Muscle of arm (tissue), 1 donor: ENCODE measurements at regions not wholly inside any gene's neighbourhood (a gene's known extent, or its start where the extent isn't known, plus 50 kb on each side); places are given as distances from the start of the nearest gene placed in this dataset.
"Not testable (repeated sequence)": the region's sequence is repeated elsewhere in the genome, so short reads cannot be mapped to it uniquely, and the experiment has no call there.

ENCODE experiments used
- DNase-seq: peaks from one replicate; pipeline ENCODE4 v3.0.0-alpha.2; 2013

DNA sequence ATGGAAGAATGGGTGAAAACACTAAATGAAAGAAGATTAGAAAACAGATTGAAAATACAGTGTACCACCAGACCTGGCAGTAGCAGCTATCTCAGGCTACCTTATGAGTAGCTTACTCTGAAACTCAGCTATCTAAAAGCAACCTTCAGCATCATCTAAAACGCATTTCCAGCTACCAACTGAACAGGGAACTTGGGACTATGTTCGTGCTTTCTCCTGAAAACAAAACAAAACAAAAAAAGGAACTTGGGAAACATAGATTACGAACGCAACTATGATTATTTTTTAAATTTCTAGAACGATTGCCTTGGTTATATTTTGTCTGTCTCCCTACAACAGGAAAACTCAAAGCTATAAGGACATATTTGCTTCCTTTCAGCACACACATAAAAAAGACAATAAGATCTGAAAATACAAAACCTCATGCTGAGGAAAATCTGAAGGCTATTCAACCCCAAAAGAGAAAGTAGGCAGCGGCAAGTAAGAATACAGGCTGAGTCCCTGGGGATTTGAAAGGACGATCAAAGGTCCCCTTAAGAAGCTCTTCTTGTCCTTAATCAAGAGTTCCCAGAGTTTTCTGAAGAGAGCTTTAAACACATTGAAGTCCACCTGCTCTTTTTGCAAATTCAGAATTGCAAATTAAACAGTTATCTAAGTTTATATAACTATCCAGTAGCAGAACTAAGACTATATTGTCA lies 53.4 kb downstream of the OR2K2 start:
- no peak for DNase-seq

- DNase-seq, result no peak
Observed at GRCh38 chr9:111274737-111275136, 55.3 kb downstream of the OR2K2 start.

DNA sequence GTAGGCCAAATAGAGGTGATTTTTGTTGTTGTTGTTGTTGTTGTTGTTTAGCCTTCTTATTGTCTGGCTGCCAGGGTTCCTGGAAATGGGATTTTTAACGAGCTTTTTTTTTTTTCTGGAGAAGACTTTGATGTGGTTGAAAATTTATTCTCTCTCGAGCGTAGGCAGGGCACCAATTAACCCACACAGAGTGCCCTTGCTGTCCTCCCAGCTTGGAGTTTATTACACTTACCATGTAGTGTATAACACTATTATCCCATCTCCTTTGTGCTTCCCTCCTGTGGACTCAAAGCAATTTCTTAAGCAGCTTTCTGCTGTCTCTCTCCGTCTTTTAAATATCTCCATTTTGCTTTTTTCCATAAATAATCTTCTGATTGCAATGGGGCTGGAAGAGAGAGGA lies 57.4 kb downstream of the OR2K2 start:
- no peak for DNase-seq

GRCh38 chr9:111271481-111272080 lies 58.4 kb downstream of the OR2K2 start:
- DNase-seq, result no peak

- DNase-seq, result no peak
Observed at GRCh38 chr9:111271047-111271446, 59.0 kb downstream of the OR2K2 start.

GRCh38 chr9:111266024-111266423 lies 64.0 kb downstream of the OR2K2 start:
- not testable (repeated sequence) for DNase-seq

GRCh38 chr9:111263116-111263515 lies 66.9 kb downstream of the OR2K2 start:
- DNase-seq, result no peak

DNA sequence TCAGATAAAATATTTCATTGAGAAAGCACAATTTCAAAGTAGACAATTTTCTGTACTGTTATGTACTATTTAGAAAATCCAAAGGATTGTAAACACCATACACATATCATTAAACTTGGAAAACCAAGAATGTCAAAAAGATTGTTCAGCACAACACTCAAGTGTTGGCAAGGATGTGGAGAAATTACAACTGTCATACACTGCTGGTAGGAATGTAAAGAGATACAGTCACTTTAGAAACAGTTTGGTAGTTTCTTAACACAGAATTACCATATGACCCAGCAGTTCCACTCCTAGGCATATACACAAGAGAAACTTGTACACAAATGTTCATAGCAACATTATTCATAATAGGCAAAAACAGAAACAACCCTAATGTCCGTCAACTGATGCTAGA lies 71.2 kb downstream of the OR2K2 start:
- no peak for DNase-seq

DNA sequence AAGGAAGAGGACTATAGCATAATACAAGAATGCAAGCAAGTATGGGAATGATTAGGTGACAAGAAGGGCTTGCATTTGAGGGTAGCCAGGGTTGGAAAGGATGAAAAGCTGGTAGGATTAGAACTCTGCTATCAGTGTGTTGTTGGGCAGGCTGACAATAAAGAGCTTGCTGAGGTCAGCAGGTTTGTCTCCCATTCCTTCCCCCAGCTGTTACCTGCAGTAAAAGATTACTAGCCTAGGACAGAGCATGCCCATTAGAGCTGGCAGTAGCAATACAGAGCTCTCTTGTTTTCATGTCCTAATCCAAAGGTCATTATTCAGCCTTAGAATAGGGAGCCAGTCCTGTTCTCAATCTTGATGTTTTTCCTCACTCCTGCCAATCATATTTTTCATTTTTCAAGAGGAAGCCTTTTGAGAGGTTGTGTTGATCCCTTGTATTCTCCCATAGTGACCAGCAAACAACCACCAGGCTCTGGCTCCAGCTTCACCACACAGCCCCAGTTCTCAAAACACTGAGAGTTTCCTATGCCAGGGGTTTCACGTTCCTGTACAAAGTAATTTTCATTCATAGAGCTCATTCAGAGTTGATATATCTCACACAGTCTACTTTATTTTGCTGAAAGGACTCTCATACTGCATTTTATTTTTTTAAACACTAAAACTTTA lies 71.7 kb downstream of the OR2K2 start:
- no peak for DNase-seq

- no peak for DNase-seq
Observed at GRCh38 chr9:111253742-111254437, 76.1 kb downstream of the OR2K2 start.

DNA sequence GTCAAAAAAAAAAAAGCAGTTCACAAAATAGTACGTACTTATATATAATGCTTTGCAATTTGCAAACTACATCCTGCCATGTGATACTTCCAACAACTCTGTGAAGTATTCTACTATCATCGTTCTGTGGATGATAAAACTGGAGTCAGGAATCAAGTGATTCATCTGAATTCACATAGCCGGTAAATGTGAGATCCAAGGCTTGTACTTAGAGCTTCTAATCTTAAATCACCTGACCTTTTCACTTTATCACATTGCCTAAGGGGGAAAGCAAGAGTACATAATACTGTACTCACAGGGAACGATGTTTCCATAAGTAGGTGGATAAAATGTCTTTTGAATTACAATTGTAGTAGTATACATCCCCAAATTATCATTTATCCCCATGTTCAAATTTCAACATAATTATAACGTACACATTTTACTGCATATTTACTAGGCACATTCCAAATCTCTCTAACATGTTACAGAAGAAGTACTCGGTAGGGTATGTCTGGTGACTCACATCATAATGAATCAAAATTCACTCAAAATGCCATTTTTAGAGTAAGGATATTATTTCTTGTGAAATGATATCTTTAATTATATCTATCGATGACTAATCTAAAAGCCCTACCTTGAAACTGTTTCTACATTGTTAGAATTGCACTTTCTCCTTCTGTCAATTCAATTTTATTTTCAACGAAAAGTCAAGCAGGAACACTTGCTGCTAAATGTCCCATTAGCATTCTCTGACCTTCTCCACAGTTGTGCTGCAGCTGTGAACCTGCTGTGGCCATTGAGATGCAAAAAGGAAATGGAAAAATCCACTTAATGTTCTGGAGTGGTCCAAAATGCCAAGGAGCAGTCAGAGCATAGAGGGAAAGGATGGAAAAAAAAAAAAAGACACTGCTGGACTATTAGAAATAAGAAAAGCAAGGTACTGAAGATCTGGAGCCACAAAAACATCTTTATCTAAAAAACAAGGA lies 78.9 kb downstream of the OR2K2 start:
- DNase-seq, result no peak

DNA sequence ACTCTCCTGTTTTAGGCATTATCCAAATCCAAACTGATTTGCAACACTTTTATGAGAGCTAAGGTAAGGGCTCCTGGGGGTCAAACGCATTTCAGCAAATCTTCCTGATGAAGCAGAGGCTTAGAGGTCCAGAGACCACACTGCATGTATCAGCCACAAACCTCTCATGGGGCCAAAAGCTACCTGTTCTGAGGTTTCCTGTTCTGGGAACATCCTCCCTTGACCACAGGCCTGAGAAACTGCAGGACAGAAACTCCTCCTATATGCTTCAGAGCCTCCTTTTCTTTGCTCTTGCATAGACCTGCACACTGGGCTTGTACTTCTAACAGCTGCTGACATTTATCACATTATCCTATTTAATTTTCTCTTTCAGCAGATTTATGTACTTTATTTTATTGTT lies 92.6 kb downstream of the OR2K2 start:
- no peak for DNase-seq

DNA sequence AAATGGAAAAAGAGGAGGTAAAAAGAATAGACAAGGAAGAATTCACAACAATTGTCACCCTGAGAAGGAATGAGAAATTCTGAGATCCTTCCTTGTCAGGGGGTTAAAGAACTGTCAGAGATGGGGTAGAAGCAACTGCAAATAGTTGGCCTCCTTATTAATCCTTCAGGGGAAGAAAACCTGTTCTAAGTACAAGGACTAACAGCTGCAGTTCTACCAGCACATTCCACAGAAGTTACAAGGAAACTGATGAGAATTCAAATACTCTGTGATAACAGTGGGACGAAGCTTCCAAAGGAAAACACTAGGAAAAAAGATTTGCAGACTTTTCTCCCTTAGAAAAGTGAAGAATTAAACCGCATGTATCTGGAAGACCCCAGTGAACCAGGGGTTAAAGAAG lies 93.7 kb downstream of the OR2K2 start:
- DNase-seq, result no peak

GRCh38 chr9:111233963-111234362 lies 96.1 kb downstream of the OR2K2 start:
- DNase-seq, result no peak

DNA sequence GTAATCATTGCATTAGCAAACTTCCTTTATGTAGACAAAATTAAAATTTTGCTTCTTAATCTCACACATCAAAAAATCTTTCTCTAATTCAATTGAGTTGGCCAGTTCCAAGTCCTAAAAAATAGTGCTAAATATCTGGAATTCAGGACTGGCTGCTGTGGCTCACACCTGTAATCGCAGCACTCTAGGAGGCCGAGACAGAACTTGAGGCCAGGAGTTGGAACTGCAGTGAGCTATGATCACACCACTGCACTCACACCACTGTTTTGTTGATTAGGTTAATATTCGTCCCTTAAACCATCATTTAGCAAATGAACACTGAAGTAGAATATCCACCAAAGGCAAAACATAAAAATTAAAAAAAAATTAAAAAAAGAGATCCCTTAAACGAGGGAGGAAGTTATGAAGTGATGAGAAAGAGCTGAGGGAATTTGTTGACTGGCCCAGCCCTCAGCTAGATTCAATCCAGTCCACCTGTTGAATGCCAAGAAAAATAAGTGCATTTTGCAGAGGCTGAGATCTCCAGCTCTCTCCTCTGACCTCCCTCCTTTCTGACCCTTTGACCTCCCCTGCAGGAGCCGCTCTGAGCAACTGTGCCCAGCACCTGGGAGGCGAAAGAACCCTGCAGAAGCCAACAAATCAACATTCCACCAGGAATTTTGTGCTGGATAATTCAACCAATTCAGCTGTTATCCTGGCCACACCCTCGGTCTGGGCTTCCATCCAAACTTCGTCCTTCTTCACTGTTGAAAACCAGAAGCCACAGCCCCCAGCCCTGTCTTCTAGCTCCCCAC lies 96.8 kb downstream of the OR2K2 start:
- peak; percentile 75 for DNase-seq

GRCh38 chr9:111231801-111232580 lies 98.0 kb downstream of the OR2K2 start:
- DNase-seq, result no peak

DNA sequence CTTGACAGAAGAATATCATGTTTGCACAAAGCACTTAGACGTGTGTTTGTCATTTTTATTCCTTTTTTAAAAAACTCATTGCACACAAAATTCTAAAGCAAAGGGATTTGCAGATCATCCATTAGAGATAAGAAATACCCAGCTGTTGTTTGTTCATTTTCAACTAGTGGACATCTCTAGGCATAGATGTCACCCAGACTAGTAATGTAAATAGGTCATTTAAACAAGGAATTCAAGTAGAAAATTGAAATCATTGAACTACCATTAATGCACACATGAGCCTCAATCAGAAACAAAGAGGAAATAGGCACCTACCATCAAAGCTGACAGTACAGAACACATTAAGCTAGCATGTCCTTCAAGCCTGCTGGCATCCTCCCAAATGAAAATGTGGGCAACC lies 107.3 kb downstream of the OR2K2 start:
- no peak for DNase-seq

DNA sequence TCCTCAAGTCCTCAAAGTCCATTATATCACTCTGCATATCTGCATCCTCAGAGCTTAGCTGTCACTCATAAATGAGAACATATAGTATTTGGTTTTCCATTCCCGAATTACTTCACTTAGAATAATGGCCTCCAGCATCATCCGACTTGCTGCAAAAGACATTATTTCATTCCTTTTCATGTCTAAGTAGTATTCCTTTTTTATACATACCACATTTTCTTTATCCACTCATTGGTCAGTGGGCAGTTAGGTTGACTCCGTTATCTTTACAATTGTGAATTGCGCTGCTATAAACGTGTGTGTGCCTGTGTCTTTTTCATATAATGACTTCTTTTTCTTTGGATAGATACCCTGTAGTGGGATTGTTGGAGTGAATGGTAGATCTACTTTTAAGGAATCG lies 117.2 kb downstream of the OR2K2 start:
- DNase-seq, result no peak

DNA sequence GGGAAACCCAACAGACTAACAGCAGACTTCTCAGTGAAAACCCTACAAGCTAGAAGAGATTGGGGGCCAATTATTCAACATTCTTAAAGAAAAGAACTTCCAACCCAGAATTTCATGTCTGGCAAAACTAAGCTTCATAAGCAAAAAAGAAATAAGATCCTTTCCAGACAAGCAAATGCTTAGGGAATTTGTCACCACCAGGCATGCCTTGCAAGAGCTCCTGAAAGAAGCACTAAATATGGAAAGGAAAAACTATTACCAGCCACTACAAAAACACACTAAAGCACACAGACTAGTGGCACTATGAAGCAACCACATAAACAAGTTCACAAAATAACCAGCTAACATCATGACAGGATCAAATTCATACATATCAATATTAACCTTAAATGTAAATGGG lies 131.1 kb downstream of the OR2K2 start:
- DNase-seq, result no peak

DNA sequence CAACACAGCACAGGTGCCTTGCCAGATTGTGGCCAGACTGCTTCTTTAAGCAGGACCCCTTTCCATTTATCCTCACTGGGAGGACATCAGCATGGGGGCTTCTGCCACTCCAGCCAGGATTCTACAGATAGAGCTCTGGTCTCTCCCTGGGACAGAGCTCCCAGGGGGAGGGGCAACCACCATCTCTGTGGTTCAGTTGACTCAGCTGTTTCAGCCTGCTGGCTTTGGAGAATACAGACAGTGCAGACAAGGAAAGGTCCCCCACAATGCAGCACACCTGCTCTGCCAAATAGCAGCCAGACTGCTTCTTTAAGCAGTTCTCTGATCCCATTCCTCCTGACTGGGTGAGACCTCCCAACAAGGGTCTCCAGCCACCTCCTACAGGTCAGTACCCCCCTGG lies 132.8 kb downstream of the OR2K2 start:
- no peak for DNase-seq
